Naive thymus-derived CD4-positive, alpha-beta T cell (primary cell): ENCODE measurements at regions not wholly inside any gene's neighbourhood (a gene's known extent, or its start where the extent isn't known, plus 50 kb on each side); places are given as distances from the start of the nearest gene placed in this dataset.

Source experiments
- ATAC-seq: fragments of 150-1000 bp; cut with Tn5 transposase; 2 replicates; pipeline ENCODE4 v1.10.0; 2021; ENCODE audit warnings: mild to moderate bottlenecking, moderate library complexity
- CTCF ChIA-PET: fragments of 350-600 bp; sonication (Branson Sonifier 250); formaldehyde crosslinking; loops from one replicate; lab custom pipeline; 2021; ENCODE audit warnings: antibody characterized with exemption; lab: Charles Lee
- POLR2A ChIA-PET: fragments of 350-600 bp; sonication (Branson Sonifier 250); formaldehyde crosslinking; loops from one replicate; lab custom pipeline; 2021; ENCODE audit warnings: antibody characterized with exemption, inconsistent platforms; lab: Charles Lee
- DNase-seq, 9 donors: peaks; one replicate each; pipeline versions ENCODE4 v3.0.0 to v3.0.0-alpha.2; 2020 to 2022; ENCODE audit warnings: mixed read lengths in 1 of 9
- H3K27ac ChIP-seq: one replicate; pipeline ENCODE4 v1.7.0; 2013; ENCODE audit warnings: mild to moderate bottlenecking, low read depth, low read length, moderate library complexity
- H3K27me3 ChIP-seq, 2 donors: one replicate each; pipeline ENCODE4 v1.7.0; 2013; ENCODE audit warnings: low read length in 2 of 2, mild to moderate bottlenecking in 2 of 2, moderate library complexity in 2 of 2; ENCODE audit not compliant: control insufficient read depth in 2 of 2, insufficient read depth in 2 of 2
- H3K36me3 ChIP-seq, 3 experiments: 1 replicate in 2 of 3; 2 replicates in 1 of 3; pipeline ENCODE4 v1.7.0; 2013; ENCODE audit warnings: low read length in 3 of 3, mild to moderate bottlenecking in 3 of 3, moderate library complexity in 1 of 3; ENCODE audit not compliant: insufficient read depth in 3 of 3, control insufficient read depth in 2 of 3
- H3K4me1 ChIP-seq, 2 donors: one replicate each; pipeline ENCODE4 v1.7.0; 2013; ENCODE audit warnings: low read length in 2 of 2, mild to moderate bottlenecking in 2 of 2, moderate library complexity in 1 of 2; ENCODE audit not compliant: control insufficient read depth in 2 of 2, insufficient read depth in 2 of 2
- H3K4me3 ChIP-seq: 2 replicates; pipeline ENCODE4 v1.7.0; 2013; ENCODE audit warnings: mild to moderate bottlenecking, low read length
- H3K9me3 ChIP-seq, 3 experiments: 1 replicate in 2 of 3; 2 replicates in 1 of 3; pipeline ENCODE4 v1.7.0; 2013; ENCODE audit warnings: low read length in 3 of 3; ENCODE audit not compliant: control insufficient read depth in 2 of 3
- H3K27ac Mint-ChIP-seq, 9 donors: one replicate each; pipeline ENCODE4 v1.8.0; 2020 to 2022; ENCODE audit warnings: mixed read lengths in 9 of 9, mild to moderate bottlenecking in 8 of 9, moderate library complexity in 5 of 9, inconsistent platforms in 2 of 9
- H3K27me3 Mint-ChIP-seq, 5 donors: one replicate each; pipeline ENCODE4 v1.8.0; 2021 to 2022; ENCODE audit warnings: mixed read lengths in 5 of 5, mild to moderate bottlenecking in 1 of 5
- H3K36me3 Mint-ChIP-seq, 5 donors: one replicate each; pipeline ENCODE4 v1.8.0; 2020 to 2022; ENCODE audit warnings: mixed read lengths in 5 of 5, mild to moderate bottlenecking in 3 of 5, inconsistent platforms in 1 of 5
- H3K4me1 Mint-ChIP-seq, 7 donors: one replicate each; pipeline ENCODE4 v1.8.0; 2020 to 2022; ENCODE audit warnings: mixed read lengths in 7 of 7, mild to moderate bottlenecking in 3 of 7, inconsistent platforms in 1 of 7
- H3K4me3 Mint-ChIP-seq, 10 donors: one replicate each; pipeline ENCODE4 v1.8.0; 2020 to 2022; ENCODE audit warnings: mild to moderate bottlenecking in 10 of 10, mixed read lengths in 10 of 10, moderate library complexity in 6 of 10, inconsistent platforms in 2 of 10
- H3K9me3 Mint-ChIP-seq, 11 donors: one replicate each; pipeline ENCODE4 v1.8.0; 2020 to 2022; ENCODE audit warnings: mixed read lengths in 11 of 11, mild to moderate bottlenecking in 4 of 11, inconsistent platforms in 1 of 11, moderate library complexity in 1 of 11
- intact Hi-C, 2 donors: fragments of 100-400 bp; cut with micrococcal nuclease; formaldehyde crosslinking; loops; one replicate each; pipeline ENCODE4 v1.15.1; 2023

- DNase-seq (no peak), ATAC-seq (no peak)
- Mint-ChIP-seq H3K4me3 (no peak overlapping the region), H3K27ac (no peak overlapping the region), H3K4me1 (no peaks in the 10 kb centered on the region), H3K27me3 (peaks cover 0 to 5% (median 0%) of the 10 kb centered on the region in 5 donors), H3K9me3 (no peaks in the 10 kb centered on the region), H3K36me3 (no peaks in the 10 kb centered on the region)
- H3K36me3 ChIP-seq: no peaks in the 10 kb centered on the region
- POLR2A ChIA-PET: no interaction called here
- H3K9me3 ChIP-seq: no peaks in the 10 kb centered on the region
- CTCF ChIA-PET: no interaction called here
- no peaks in the 10 kb centered on the region for H3K27me3 ChIP-seq
- no peak overlapping the region for H3K27ac ChIP-seq
- H3K4me1 ChIP-seq: no peaks in the 10 kb centered on the region
- intact Hi-C loops: loop anchor here in 1 of 2 donors (10.0 kb wide), 1 partner anchor 373 kb away; no protein-coding TSS in a partner anchor
- H3K4me3 ChIP-seq: no peak overlapping the region
Observed at GRCh38 chr6:141301779-141302178, 830.9 kb upstream of the GJE1 start.

GRCh38 chr6:141290941-141291721 is 841.6 kb upstream of the GJE1 start:
- ChIA-PET POLR2A (no interaction called here), CTCF (no interaction called here)
- no peaks in the 10 kb centered on the region for H3K4me1 ChIP-seq
- Mint-ChIP-seq H3K4me3 (no peak overlapping the region), H3K36me3 (peaks cover 0 to 4% (median 0%) of the 10 kb centered on the region in 5 donors), H3K9me3 (peaks cover 0 to 12% (median 6%) of the 10 kb centered on the region in 11 donors), H3K27ac (no peak overlapping the region), H3K27me3 (no peaks in the 10 kb centered on the region), H3K4me1 (no peaks in the 10 kb centered on the region)
- no peaks in the 10 kb centered on the region for H3K36me3 ChIP-seq
- DNase-seq: no peak
- H3K9me3 ChIP-seq: no peaks in the 10 kb centered on the region
- no peak for ATAC-seq
- no peak overlapping the region for H3K27ac ChIP-seq
- no peaks in the 10 kb centered on the region for H3K27me3 ChIP-seq
- no peak overlapping the region for H3K4me3 ChIP-seq
- intact Hi-C loops: no loop called here

DNA sequence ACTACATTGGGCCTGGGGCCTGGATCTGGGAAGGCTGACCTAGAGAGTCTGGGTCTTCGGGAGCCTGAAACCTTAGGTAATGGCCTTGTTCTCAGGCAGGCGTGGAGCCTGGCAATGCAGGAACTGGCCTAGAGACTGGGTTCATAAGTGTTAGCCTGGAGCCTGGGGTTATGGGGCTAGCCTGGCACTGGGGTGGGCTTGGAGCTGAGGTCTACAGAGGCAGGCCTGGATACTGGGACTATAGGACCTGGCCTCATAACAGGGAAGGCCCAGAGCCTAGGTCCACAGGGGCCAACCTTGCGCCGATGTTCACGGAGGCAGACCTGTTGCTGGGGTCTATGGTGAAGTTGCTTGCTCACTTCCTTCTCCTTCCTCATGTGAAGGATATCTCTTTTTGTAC is 843.8 kb upstream of the GJE1 start:
- peaks cover 0 to 12% (median 6%) of the 10 kb centered on the region in 11 donors for H3K9me3 Mint-ChIP-seq
- ChIA-PET POLR2A (no interaction called here), CTCF (no interaction called here)
- intact Hi-C loops: no loop called here
- no peaks in the 10 kb centered on the region for H3K27me3 Mint-ChIP-seq
- H3K9me3 ChIP-seq: no peaks in the 10 kb centered on the region
- no peak overlapping the region for H3K27ac Mint-ChIP-seq
- H3K36me3 Mint-ChIP-seq: peaks cover 0 to 4% (median 0%) of the 10 kb centered on the region in 5 donors
- H3K27me3 ChIP-seq: no peaks in the 10 kb centered on the region
- H3K4me1 Mint-ChIP-seq: no peaks in the 10 kb centered on the region
- no peak overlapping the region for H3K4me3 Mint-ChIP-seq
- H3K4me3 ChIP-seq: no peak overlapping the region
- DNase-seq (no peak), ATAC-seq (no peak)
- H3K4me1 ChIP-seq: no peaks in the 10 kb centered on the region
- no peak overlapping the region for H3K27ac ChIP-seq
- H3K36me3 ChIP-seq: no peaks in the 10 kb centered on the region

DNA sequence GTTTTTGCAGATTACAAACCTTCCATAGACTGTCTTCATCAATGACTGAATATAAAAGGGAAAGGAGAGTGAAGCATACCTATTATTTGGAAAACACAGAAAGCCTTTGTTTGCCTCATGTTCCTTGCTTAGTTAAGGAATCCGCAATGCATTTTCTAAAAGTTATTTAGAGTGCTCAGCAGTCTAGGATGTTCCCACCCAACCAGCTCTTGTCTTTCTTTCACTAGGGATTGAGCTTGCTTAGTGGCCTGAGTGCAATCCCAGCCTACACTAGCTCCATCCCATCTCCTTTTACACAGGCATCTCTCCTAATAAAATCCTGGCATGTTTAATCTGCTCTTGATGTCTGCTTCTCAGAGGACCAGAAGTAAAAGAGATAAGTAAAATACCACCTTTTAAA is 850.5 kb upstream of the GJE1 start:
- no peak for ATAC-seq
- no peaks in the 10 kb centered on the region for H3K4me1 ChIP-seq
- POLR2A ChIA-PET: no interaction called here
- Mint-ChIP-seq H3K9me3 (peaks cover 0 to 2% (median 0%) of the 10 kb centered on the region in 11 donors), H3K4me3 (no peak overlapping the region), H3K4me1 (no peaks in the 10 kb centered on the region), H3K27me3 (peaks cover 0 to 4% (median 0%) of the 10 kb centered on the region in 5 donors), H3K36me3 (no peaks in the 10 kb centered on the region), H3K27ac (no peak overlapping the region)
- no peaks in the 10 kb centered on the region for H3K36me3 ChIP-seq
- no peak for DNase-seq
- CTCF ChIA-PET: no interaction called here
- no peaks in the 10 kb centered on the region for H3K27me3 ChIP-seq
- H3K9me3 ChIP-seq: no peaks in the 10 kb centered on the region
- intact Hi-C loops: no loop called here
- H3K4me3 ChIP-seq: no peak overlapping the region
- no peak overlapping the region for H3K27ac ChIP-seq

DNA sequence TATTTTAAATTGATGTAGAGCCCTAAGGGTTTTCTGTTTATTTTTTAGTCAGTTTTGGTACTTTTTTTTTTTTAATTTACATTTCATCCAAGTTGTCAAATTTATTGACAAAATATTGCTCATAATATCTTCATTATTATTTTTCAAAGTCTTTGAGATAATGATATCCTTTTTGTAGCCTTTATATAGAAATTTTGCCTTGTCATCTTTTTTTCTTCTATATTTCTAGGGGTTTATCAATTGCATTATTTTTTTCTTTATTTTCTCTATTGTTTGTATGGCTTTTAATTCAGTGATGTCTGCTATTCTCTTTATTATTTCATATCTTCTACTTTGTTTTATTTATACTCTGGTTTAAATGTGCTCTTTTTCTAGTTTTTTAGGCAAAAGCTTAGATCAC is 863.0 kb upstream of the GJE1 start:
- CTCF ChIA-PET: no interaction called here
- H3K4me1 ChIP-seq: peaks cover 0 to 5% of the 10 kb centered on the region in 2 donors
- H3K4me3 ChIP-seq: no peak overlapping the region
- peaks cover 0 to 1% (median 0%) of the 10 kb centered on the region in 5 donors for H3K27me3 Mint-ChIP-seq
- no peak overlapping the region for H3K27ac Mint-ChIP-seq
- POLR2A ChIA-PET: no interaction called here
- DNase-seq (no peak), ATAC-seq (no peak)
- no peaks in the 10 kb centered on the region for H3K9me3 ChIP-seq
- peaks cover 0 to 6% (median 0%) of the 10 kb centered on the region in 7 donors for H3K4me1 Mint-ChIP-seq
- peaks cover 0 to 1% (median 0%) of the 10 kb centered on the region in 11 donors for H3K9me3 Mint-ChIP-seq
- H3K36me3 Mint-ChIP-seq: no peaks in the 10 kb centered on the region
- intact Hi-C loops: no loop called here
- H3K27ac ChIP-seq: no peak overlapping the region
- no peak overlapping the region for H3K4me3 Mint-ChIP-seq
- H3K27me3 ChIP-seq: no peaks in the 10 kb centered on the region
- H3K36me3 ChIP-seq: no peaks in the 10 kb centered on the region

GRCh38 chr6:141267420-141267819 is 865.3 kb upstream of the GJE1 start:
- H3K27ac Mint-ChIP-seq: no peak overlapping the region
- Histone ChIP-seq H3K27me3 (no peaks in the 10 kb centered on the region), H3K36me3 (no peaks in the 10 kb centered on the region), H3K9me3 (no peaks in the 10 kb centered on the region), H3K27ac (no peak overlapping the region), H3K4me1 (peaks cover 0 to 5% of the 10 kb centered on the region in 2 donors), H3K4me3 (no peak overlapping the region)
- CTCF ChIA-PET: no interaction called here
- intact Hi-C loops: no loop called here
- no peak for DNase-seq
- no peaks in the 10 kb centered on the region for H3K36me3 Mint-ChIP-seq
- POLR2A ChIA-PET: no interaction called here
- ATAC-seq: no peak
- H3K27me3 Mint-ChIP-seq: no peaks in the 10 kb centered on the region
- peaks cover 0 to 6% (median 0%) of the 10 kb centered on the region in 7 donors for H3K4me1 Mint-ChIP-seq
- no peaks in the 10 kb centered on the region for H3K9me3 Mint-ChIP-seq
- no peak overlapping the region for H3K4me3 Mint-ChIP-seq
